HG02938 (cell line): ENCODE measurements at regions not wholly inside any gene's neighbourhood (a gene's known extent, or its start where the extent isn't known, plus 50 kb on each side); places are given as distances from the start of the nearest gene placed in this dataset.
"Not testable (repeated sequence)": the region's sequence is repeated elsewhere in the genome, so short reads cannot be mapped to it uniquely, and the experiment has no call there.

Experiments
- ATAC-seq: cut with Tn5 transposase; IDR thresholded peaks from one replicate; pipeline ENCODE4 v1.9.1; 2021; ENCODE audit warnings: mild to moderate bottlenecking, moderate library complexity; ENCODE audit not compliant: unreplicated experiment

DNA sequence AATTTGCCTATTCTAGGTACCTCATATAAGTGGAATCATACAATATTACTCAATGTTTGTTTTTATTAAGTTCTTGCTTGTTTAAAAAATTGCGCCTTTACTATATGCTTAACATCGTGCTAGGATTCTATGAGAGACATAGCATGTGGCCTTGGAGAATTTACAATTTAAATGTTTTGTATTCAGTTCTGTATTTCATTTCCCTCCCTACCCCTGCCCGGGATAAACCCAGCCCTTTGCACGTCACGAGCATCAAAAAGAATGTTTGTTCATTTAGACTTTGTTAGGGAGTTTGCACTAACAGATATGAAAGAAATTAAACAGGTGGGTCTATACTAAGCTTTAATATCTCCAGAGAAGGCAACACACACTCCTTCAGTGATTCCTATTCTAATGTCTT is 75.7 kb downstream of the C18orf54 start:
- ATAC-seq, result no peak

- ATAC-seq, result no peak
Observed at GRCh38 chr18:54433857-54434256, 76.2 kb downstream of the C18orf54 start.

- no peak for ATAC-seq
Observed at GRCh38 chr18:54434453-54434852, 76.7 kb downstream of the C18orf54 start.

DNA sequence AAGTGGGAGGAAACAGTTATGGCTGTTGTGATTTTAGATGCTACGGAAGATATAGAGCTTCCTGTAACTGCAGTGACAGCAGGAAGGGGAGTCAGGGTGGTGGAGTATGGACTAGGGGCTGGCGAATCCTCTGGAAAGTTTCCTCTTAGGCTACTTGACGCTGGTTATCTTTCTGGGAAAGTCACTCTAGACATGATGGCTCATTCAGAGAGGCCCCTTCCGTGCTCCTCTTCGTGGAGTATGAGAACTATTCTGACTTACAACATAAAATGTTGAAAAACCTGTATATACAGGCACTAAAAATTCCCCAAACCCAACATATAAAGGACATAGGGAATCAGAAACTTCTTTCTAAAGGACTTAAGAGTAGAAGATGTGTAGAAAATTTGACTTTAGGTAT is 78.8 kb downstream of the C18orf54 start:
- no peak for ATAC-seq

GRCh38 chr18:54440292-54440691 is 82.6 kb downstream of the C18orf54 start:
- no peak for ATAC-seq

GRCh38 chr18:54444319-54444914 is 86.7 kb downstream of the C18orf54 start:
- peak; percentile 73 for ATAC-seq

DNA sequence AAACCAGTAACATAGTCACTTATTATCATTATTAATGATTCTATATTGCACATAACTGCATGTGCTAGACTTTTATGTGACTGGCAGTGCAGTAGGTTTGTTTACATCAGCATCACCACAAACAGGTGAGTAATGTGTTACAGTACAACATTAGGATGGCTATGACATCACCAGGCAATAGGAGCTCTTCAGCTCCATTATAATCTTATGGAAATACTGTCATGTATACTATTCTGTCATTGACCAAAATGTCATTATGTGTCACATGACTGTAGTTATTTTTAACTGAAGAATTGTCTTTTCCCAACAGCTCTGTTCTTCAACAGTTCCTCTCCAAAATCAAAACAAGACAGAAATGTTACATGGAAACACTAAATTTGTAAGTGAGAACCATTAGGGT is 96.3 kb downstream of the C18orf54 start:
- no peak for ATAC-seq

DNA sequence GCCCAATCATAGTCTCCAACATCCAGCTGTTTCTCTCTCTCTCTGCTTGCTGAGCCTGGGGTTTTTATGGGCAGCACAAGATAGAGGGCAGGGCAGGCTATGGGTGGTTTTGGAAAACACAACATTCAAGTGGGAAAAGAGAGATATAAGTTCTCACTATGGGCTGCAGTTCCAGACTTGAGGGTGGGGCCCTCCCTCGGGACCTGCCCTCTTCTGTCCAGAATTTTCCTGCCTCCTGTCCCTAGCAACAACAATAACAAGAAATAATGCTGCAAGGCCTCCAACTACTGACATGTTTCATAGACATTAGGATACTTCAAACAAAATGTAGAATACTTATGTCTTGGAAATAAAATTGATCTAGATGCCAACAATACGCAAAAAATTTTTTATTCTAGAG is 107.8 kb downstream of the C18orf54 start:
- no peak for ATAC-seq

- ATAC-seq, result no peak
Observed at GRCh38 chr18:54466248-54467005, 108.7 kb downstream of the C18orf54 start.

DNA sequence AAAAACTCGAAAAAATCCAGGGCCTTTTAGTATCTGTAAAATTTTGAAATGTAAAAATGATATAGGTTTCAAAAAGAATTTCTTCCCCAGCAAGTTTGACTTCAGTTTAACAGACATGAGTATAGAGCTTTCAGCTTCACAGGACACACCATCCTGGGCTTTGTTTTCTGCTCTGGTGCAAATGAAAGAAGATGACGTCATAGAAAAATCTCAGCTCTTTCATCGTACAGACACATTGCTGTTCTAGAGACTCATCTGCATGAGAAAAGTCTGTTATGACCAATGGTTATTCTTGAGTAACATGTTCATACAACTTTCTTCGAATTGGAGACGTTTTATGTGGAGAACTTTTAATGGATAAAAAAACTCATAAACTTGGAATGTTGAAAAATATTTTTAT is 111.7 kb upstream of the DYNAP start:
- ATAC-seq, result no peak

DNA sequence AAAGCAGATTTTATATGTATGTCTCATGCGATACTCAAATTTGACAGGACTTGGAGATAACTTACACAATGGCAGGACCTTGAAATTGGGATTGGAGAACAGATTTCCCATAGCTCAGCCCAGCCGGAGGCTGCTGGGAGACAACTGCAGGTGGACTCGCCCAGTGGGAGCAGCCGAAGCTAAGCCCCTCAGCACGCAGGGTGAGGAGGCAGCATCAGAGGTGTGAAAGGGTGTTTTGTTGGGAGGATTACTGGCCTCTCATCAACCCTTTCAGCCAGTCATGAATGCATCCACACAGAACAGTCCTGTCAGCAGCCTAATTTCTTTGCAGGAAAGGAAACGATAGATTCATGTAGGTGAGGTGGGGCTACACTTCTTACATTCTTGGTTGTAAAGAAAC is 110.4 kb upstream of the DYNAP start:
- no peak for ATAC-seq

- not testable (repeated sequence) for ATAC-seq
Observed at GRCh38 chr18:54502451-54502850, 88.6 kb upstream of the DYNAP start.

GRCh38 chr18:54503131-54503894 is 87.7 kb upstream of the DYNAP start:
- no peak for ATAC-seq

GRCh38 chr18:54506516-54507261 is 84.4 kb upstream of the DYNAP start:
- ATAC-seq, result peak; percentile 56

GRCh38 chr18:54509793-54510192 is 81.3 kb upstream of the DYNAP start:
- ATAC-seq, result no peak

GRCh38 chr18:54515149-54515548 is 75.9 kb upstream of the DYNAP start:
- ATAC-seq, result no peak

GRCh38 chr18:54517521-54517920 is 73.5 kb upstream of the DYNAP start:
- ATAC-seq, result no peak

GRCh38 chr18:54521846-54522245 is 69.2 kb upstream of the DYNAP start:
- no peak for ATAC-seq

DNA sequence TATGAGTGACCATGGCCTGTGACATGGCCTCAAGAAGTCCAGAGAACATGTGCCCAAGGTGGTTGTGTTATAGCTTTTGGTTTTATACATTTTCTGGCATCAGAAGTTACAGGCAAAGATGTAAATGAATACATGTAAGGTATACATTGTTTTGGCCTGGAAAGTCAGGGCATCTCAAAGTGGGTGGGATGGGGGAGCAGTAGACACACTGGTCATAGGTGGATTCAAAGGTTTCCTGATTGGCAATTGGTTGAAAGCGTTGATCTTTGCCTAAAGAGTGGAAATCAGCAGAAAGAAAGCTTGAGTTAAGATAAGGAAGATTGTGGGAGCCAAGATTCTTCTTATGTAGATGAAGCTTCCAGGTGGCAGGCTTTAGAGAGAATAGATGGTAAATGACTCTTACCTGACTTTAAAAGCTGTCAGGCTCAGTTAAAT is 62.1 kb upstream of the DYNAP start:
- ATAC-seq, result no peak

DNA sequence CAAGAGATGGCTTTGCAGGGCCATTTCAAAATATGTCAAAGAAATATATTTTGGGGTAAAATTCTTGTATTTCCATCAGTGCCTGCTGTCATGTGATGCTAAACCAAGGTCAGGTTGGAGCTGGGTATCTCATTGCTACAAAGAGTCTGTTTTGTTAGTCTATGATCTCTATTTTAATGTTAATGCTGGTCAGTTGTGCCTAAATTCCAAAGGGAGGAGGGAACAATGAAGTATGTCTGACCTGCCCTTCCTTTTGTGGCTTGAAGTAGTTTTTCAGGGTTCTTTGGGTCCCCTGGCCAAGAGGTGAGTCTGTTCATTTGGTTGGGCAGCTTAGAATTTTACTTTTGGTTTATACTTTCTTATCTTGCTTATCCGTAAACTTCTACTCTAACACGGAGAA is 61.6 kb upstream of the DYNAP start:
- no peak for ATAC-seq

DNA sequence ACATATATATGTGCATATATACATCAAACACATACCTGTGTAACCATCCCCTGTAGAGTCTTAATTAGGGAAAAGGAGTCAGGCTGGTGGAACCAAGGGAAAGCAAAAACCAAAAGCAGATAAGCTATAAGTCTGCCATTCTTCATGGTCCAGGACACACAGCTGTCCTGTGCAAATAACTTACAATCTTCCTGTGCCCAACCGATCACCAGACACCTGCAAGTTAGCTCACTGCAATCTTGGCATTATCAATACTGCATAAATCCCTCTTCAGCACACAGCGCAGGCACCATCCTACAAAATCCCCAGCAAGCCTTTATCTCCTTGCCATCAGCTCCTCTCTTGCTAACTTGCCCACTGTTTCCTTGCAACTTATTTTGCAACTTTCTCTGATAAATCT is 60.8 kb upstream of the DYNAP start:
- ATAC-seq, result no peak
